ENCODE measurements at regions not wholly inside any gene's neighbourhood (a gene's known extent, or its start where the extent isn't known, plus 50 kb on each side); places are given as distances from the start of the nearest gene placed in this dataset.

GRCh38 chr9:26394025-26394424 is 498.6 kb downstream of the CAAP1 start:
- H3K4me3 ChIP-seq (ENCODE audit: low read depth, low read length): no peak overlapping the region
- H3K4me1 ChIP-seq (ENCODE audit: insufficient read depth): no peaks in the 10 kb centered on the region
- no peaks in the 10 kb centered on the region for H3K36me3 ChIP-seq (ENCODE audit: insufficient read depth)
- no peak for DNase-seq (ENCODE audit: extremely low spot score)
- WGBS: 92% methylated on average over 1 of the region's 1 CpG
- H3K27ac ChIP-seq (ENCODE audit: low read depth): no peak overlapping the region

DNA sequence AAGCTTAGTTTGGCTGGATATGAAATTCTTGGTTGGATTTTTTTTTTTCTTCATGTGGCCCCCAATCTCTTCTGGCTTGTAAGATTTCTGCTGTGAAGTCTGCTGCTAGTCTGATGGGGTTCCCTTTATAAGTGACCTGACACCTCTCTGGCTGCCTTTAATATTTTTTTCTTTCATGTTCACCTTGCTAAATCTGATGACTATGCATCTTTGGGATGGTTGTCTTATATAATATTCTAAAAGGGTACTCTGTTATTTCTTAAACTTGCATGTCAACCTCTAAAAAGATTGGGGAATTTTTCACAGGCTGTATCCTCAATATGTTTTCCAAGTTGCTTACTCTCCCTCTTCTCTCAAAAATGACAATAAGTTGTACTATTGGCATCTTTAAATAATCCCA is 500.0 kb downstream of the CAAP1 start:
- H3K36me3 ChIP-seq (ENCODE audit: insufficient read depth): no peaks in the 10 kb centered on the region
- H3K27ac ChIP-seq (ENCODE audit: low read depth): no peak overlapping the region

DNA sequence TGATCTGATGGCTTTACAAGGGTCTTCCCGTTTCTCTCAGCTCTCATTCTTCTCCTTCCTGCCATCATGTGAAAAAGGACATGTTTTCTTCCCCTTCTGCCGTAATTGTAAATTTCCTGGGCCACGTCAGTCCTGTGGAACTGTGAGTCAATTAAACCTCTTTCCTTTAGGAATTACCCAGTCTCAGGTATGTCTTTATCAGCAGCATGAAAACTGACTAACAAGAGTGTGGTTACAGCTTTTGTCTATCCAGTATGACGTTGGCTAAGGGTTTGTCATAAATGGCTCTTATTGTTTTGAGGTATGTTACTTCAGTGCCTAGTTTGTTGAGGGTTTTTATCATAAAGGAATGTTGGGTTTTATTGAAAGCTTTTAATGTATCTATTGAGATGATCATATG is 501.6 kb downstream of the CAAP1 start:
- no peaks in the 10 kb centered on the region for H3K36me3 ChIP-seq (ENCODE audit: insufficient read depth)
- 74% methylated on average over 4 of the region's 4 CpGs for WGBS
- no peak for DNase-seq (ENCODE audit: extremely low spot score)

More for the DNA sequence above, 500.0 kb downstream of the CAAP1 start:
- Histone ChIP-seq H3K4me1 (ENCODE audit: insufficient read depth) (no peaks in the 10 kb centered on the region), H3K4me3 (ENCODE audit: low read depth, low read length) (no peak overlapping the region)
- no peak for DNase-seq (ENCODE audit: extremely low spot score)

GRCh38 chr9:26375448-26375847 is 517.2 kb downstream of the CAAP1 start:
- no peaks in the 10 kb centered on the region for H3K36me3 ChIP-seq (ENCODE audit: insufficient read depth)
- 84% methylated on average over 2 of the region's 2 CpGs for WGBS
- no peaks in the 10 kb centered on the region for H3K4me1 ChIP-seq (ENCODE audit: insufficient read depth)
- H3K27ac ChIP-seq (ENCODE audit: low read depth): no peak overlapping the region
- no peak overlapping the region for H3K4me3 ChIP-seq (ENCODE audit: low read depth, low read length)
- no peak for DNase-seq (ENCODE audit: extremely low spot score)

More for the DNA sequence above, 501.6 kb downstream of the CAAP1 start:
- no peaks in the 10 kb centered on the region for H3K4me1 ChIP-seq (ENCODE audit: insufficient read depth)
- H3K4me3 ChIP-seq (ENCODE audit: low read depth, low read length): no peak overlapping the region
- H3K27ac ChIP-seq (ENCODE audit: low read depth): no peak overlapping the region

GRCh38 chr9:26373616-26374015 is 519.0 kb downstream of the CAAP1 start:
- DNase-seq (ENCODE audit: extremely low spot score): no peak
- WGBS: 87% methylated on average over 2 of the region's 2 CpGs
- Histone ChIP-seq H3K4me1 (ENCODE audit: insufficient read depth) (no peaks in the 10 kb centered on the region), H3K4me3 (ENCODE audit: low read depth, low read length) (no peak overlapping the region), H3K36me3 (ENCODE audit: insufficient read depth) (no peaks in the 10 kb centered on the region), H3K27ac (ENCODE audit: low read depth) (no peak overlapping the region)

DNA sequence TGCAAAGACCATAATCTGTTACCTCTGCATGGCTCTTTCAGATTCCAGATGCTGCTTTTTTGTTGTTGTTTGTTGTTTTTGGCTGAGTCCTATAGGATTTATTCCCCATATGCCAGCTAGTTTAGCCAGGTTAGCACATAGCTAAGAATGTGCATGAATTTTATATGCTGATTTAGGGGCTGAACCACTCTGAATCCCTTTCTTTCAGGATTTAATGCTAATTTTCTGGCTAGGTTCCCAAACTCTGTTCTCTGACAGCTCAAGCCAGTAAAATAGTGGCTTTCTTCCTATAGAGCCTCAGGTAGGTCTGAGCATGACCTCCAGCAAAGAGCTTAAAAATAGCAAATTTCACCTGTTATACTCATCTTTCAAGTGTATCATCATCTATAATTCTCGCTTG is 521.4 kb downstream of the CAAP1 start:
- Histone ChIP-seq H3K36me3 (ENCODE audit: insufficient read depth) (no peaks in the 10 kb centered on the region), H3K4me3 (ENCODE audit: low read depth, low read length) (no peak overlapping the region)
- WGBS: 89% methylated on average over 1 of the region's 1 CpG

DNA sequence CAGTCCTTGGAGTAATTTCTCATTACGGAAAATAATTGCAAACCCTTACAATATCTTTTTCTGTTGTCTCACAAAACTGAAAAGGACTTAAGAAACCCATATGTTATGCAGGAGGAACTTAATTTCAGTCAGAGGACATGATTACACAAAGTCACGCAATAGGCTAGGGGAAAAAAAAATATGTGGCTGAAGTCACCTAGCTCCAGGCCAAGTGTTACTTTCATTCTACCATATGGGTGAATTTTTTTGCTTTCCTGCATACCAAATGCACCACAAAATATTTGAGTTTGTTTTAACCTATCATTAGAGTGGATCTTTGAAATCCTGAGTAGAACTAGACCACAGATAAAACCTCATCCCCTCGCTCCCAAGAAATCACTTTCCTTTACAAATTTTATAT is 523.5 kb downstream of the CAAP1 start:
- 93% methylated on average over 3 of the region's 3 CpGs for WGBS
- DNase-seq (ENCODE audit: extremely low spot score): no peak
- H3K4me1 ChIP-seq (ENCODE audit: insufficient read depth): no peaks in the 10 kb centered on the region

More for the DNA sequence above, 521.4 kb downstream of the CAAP1 start:
- no peaks in the 10 kb centered on the region for H3K4me1 ChIP-seq (ENCODE audit: insufficient read depth)
- no peak for DNase-seq (ENCODE audit: extremely low spot score)
- H3K27ac ChIP-seq (ENCODE audit: low read depth): no peak overlapping the region

DNA sequence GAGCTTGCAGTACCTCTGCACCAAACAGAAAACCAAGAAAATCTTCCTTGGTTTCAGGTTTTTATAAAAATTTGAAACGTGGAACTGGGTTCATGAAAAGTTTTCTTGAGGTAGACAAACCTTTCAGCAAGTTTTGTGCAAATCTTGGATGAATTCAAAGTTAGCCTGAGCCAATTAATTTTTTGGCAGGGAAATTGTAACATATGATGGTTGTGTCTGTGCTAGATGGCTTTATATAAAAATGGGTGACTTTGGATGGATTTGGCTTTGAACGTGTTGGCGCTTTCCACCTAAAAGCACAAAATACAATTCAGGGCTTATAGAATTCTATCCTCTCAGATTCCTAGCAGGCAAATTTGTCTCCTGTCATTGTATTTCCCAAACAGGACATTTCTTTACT is 524.4 kb downstream of the CAAP1 start:
- WGBS: 82% methylated on average over 3 of the region's 3 CpGs
- H3K4me3 ChIP-seq (ENCODE audit: low read depth, low read length): no peak overlapping the region
- H3K27ac ChIP-seq (ENCODE audit: low read depth): no peak overlapping the region
- H3K4me1 ChIP-seq (ENCODE audit: insufficient read depth): no peaks in the 10 kb centered on the region
- H3K36me3 ChIP-seq (ENCODE audit: insufficient read depth): no peaks in the 10 kb centered on the region
- DNase-seq (ENCODE audit: extremely low spot score): no peak

More for the DNA sequence above, 523.5 kb downstream of the CAAP1 start:
- Histone ChIP-seq H3K4me3 (ENCODE audit: low read depth, low read length) (no peak overlapping the region), H3K27ac (ENCODE audit: low read depth) (no peak overlapping the region), H3K36me3 (ENCODE audit: insufficient read depth) (no peaks in the 10 kb centered on the region)

DNA sequence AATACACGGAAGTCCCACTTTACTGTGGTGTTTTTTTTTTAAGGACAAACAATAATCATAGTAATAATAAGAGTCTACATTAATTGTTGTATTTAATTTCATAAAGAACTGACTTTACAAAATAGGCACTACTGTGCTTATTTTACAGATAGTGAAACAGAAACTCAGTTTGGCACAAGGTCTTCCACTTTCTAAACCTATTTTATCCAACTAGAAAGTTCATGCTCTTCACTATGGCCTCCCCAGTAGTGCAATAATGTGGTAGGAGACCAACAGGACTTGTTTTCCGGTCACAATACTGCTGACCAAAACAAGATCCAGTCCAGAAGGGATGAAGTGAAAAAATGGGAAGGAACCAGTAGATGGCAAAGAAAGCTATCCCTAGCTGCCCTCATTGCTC is 531.6 kb downstream of the CAAP1 start:
- WGBS: 87% methylated on average over 2 of the region's 2 CpGs
- H3K36me3 ChIP-seq (ENCODE audit: insufficient read depth): no peaks in the 10 kb centered on the region
- no peak overlapping the region for H3K27ac ChIP-seq (ENCODE audit: low read depth)
- H3K4me3 ChIP-seq (ENCODE audit: low read depth, low read length): no peak overlapping the region
- no peaks in the 10 kb centered on the region for H3K4me1 ChIP-seq (ENCODE audit: insufficient read depth)
- no peak for DNase-seq (ENCODE audit: extremely low spot score)

DNA sequence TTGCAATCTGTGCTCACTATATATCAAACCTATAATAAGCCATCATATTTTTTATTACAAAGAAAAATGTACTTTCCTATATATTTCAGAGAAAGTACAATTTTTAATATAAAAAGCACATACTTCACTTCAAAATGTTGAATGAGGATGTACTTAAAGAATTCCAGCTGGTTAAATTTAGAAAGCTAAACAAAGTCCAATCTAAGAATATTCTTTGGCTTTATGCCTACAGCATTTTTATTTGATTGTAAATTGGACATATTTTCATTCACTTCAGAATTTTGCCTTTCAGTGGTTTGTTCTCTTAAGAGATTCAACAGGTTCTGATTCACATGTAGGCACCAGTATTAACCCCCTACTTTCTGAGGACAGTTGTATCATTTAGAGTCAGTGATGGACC is 533.8 kb downstream of the CAAP1 start:
- Histone ChIP-seq H3K4me3 (ENCODE audit: low read depth, low read length) (no peak overlapping the region), H3K27ac (ENCODE audit: low read depth) (no peak overlapping the region), H3K4me1 (ENCODE audit: insufficient read depth) (no peaks in the 10 kb centered on the region), H3K36me3 (ENCODE audit: insufficient read depth) (no peaks in the 10 kb centered on the region)
- no peak for DNase-seq (ENCODE audit: extremely low spot score)

DNA sequence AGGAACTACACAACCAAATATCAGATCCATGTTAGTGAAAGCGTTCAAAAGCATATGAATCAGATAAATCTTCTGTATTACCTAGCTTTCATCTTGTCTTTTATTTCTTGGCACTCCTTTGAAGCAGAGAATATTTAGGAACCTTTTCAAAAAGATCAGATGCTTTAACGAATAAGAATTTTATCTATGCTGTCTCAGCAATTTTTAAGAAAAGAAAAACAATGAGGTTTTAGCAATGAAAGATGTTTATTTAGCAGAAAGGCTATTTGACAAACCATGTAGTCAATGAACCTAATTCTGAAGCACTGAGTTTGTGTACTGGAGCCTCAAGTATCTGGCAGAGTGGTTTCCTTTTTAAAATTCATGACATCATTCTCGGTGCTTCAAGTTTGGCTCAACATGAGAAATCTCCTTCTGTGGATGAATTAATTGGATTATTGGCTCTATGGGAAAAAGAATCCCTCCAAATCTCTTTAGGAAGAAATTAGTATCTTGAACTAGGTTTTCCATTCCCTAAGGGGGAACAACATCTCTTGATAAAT is 534.7 kb downstream of the CAAP1 start:
- no peak overlapping the region for H3K27ac ChIP-seq (ENCODE audit: low read depth)
- whole genome bisulfite sequencing: 55% methylated on average over 3 of the region's 3 CpGs
- H3K4me3 ChIP-seq (ENCODE audit: low read depth, low read length): no peak overlapping the region
- no peaks in the 10 kb centered on the region for H3K4me1 ChIP-seq (ENCODE audit: insufficient read depth)
- no peak for DNase-seq (ENCODE audit: extremely low spot score)
- no peaks in the 10 kb centered on the region for H3K36me3 ChIP-seq (ENCODE audit: insufficient read depth)

GRCh38 chr9:26356491-26356890 is 536.1 kb downstream of the CAAP1 start:
- Histone ChIP-seq H3K27ac (ENCODE audit: low read depth) (no peak overlapping the region), H3K36me3 (ENCODE audit: insufficient read depth) (no peaks in the 10 kb centered on the region), H3K4me1 (ENCODE audit: insufficient read depth) (no peaks in the 10 kb centered on the region), H3K4me3 (ENCODE audit: low read depth, low read length) (no peak overlapping the region)
- WGBS: 65% methylated on average over 2 of the region's 2 CpGs
- no peak for DNase-seq (ENCODE audit: extremely low spot score)

DNA sequence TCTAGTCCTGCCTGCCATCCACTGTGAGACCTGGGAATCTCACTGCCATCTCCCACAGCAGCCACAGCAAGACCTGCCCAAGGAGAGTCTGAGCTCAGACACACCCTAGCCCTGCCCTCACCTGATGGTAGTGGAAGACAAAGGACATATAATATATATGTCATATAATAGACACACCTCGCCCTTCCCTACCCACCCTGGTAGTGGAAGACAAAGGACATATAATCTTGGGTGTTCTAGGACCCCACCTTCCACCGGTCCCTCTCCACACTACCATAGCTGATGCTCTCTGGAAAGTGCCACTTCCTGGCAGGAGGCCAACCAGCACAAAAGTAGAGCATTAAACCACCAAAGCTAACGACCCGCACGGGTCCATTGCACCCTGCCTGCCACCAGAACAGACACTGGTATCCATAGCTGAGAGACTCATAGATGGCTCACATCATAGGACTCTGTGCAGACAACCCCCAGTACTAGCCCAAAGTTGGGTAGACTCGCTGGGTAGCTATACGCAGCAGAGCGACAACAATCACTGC is 545.6 kb downstream of the CAAP1 start:
- Histone ChIP-seq H3K36me3 (ENCODE audit: insufficient read depth) (no peaks in the 10 kb centered on the region), H3K27ac (ENCODE audit: low read depth) (no peak overlapping the region), H3K4me3 (ENCODE audit: low read depth, low read length) (no peak overlapping the region), H3K4me1 (ENCODE audit: insufficient read depth) (no peaks in the 10 kb centered on the region)
- no peak for DNase-seq (ENCODE audit: extremely low spot score)
- WGBS: 88% methylated on average over 8 of the region's 8 CpGs

DNA sequence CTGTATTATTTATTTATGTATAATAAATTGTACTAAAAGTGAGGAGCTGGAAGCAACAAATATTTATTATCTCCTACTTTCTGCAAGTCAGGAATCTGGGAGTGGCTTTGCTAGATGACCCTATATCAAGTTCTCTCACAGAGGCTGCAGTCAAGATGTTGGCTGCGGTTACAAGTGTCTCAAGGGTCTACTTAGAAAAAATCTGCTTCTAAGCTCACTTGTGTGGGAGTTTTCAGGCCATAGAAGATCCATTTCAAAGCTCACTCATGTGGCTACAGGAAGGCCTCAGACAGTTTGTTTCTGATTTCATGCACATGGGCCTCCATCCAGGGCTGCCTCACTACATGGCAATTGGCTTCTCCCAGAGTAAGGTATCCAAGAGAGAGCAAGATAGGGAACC is 551.1 kb downstream of the CAAP1 start:
- DNase-seq (ENCODE audit: extremely low spot score): no peak
- WGBS: 88% methylated on average over 1 of the region's 1 CpG
- no peak overlapping the region for H3K27ac ChIP-seq (ENCODE audit: low read depth)
- H3K36me3 ChIP-seq (ENCODE audit: insufficient read depth): no peaks in the 10 kb centered on the region
- peaks cover 2% of the 10 kb centered on the region for H3K4me1 ChIP-seq (ENCODE audit: insufficient read depth)
- no peak overlapping the region for H3K4me3 ChIP-seq (ENCODE audit: low read depth, low read length)

GRCh38 chr9:26339796-26340195 is 552.8 kb downstream of the CAAP1 start:
- H3K36me3 ChIP-seq (ENCODE audit: insufficient read depth): no peaks in the 10 kb centered on the region
- H3K27ac ChIP-seq (ENCODE audit: low read depth): no peak overlapping the region
- no peak overlapping the region for H3K4me3 ChIP-seq (ENCODE audit: low read depth, low read length)
- peaks cover 2% of the 10 kb centered on the region for H3K4me1 ChIP-seq (ENCODE audit: insufficient read depth)
- no peak for DNase-seq (ENCODE audit: extremely low spot score)
- WGBS: 73% methylated on average over 5 of the region's 5 CpGs
